ENCODE measurements at regions not wholly inside any gene's neighbourhood (a gene's known extent, or its start where the extent isn't known, plus 50 kb on each side); places are given as distances from the start of the nearest gene placed in this dataset.
A peak's percentile ranks its signal among the peaks of the same experiment; 100 is the strongest.

DNA sequence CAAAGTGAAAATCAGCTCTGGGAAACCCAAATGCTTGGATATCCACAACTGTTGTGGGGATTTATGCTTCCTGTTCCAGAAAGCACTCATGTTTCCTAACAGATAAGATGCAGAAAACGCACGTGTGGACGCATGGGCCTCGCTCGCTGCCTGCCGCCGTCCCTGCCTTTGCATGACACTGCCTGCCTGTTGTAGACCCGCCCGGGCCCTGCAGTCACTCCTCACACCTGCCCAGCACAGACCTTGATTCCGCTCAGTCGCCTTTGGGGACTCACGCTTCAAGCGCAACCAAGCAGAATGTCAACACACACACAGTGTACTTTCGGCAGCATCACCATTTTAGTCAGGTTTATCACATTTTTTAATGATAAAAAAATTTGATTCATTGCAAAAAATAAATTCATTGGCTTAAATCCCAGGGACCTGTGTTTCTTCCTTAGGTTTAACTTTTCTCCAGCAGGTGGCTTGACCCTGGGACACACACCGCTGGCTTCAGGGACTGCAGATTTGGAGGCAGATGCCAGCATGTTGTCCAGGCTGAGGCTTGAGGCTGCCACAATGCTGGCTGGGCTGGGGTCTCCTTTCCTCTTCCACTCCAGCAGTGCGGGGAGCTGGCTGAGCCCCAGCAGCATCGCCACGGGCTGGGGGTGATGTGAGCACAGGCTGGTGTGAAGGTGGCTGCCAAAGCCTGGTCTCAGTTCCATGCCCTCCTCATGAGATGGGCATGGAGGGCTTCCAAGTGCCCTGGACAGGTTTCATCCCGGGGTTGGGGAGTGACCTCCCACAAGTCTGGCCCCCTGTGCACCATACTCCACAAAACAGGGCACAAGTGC, 416.9 kb upstream of the IRX4 start:
- DNase-seq (ENCODE audit: low spot score), result peak; percentile 74

DNA sequence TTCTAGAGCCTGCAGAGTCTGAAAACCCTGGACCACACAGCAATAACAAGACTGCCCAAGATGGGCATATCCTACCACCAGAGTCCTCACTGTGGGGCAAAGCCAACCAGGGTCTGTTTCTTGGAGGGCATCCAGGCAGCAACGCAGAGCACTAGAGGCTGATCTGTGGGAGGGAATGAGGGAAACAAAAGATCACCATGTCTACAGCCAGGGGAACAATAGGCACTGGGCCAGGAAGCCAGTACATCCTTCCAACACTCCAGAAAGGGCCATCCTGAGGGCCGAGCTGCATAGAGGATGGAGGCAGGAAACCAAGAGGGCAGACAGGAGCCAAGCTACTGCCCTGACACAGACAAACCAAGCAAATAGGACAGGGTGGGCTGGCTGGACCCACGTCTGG, 416.1 kb upstream of the IRX4 start:
- peak; percentile 39 for DNase-seq (ENCODE audit: low spot score)

DNA sequence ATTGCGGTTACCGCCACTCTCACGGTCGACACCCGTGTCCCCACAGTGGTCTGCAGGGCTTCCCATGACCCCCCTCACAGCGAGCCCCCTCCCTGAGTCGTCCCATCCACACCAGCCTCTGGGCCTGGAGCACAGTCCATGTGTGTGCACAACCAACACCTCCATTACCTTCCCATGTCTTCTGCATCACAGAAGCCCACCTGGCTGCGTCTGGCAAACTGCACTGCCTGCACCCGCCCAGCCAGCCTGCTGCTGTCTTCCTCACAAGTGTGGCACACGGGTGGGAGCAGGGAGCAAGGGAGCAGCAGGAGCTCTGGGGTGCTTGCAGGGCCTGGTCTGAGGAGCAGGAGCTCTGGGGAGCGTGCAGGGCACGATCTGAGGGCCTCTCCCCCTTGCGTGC, 415.3 kb upstream of the IRX4 start:
- DNase-seq (ENCODE audit: low spot score), result no peak

DNA sequence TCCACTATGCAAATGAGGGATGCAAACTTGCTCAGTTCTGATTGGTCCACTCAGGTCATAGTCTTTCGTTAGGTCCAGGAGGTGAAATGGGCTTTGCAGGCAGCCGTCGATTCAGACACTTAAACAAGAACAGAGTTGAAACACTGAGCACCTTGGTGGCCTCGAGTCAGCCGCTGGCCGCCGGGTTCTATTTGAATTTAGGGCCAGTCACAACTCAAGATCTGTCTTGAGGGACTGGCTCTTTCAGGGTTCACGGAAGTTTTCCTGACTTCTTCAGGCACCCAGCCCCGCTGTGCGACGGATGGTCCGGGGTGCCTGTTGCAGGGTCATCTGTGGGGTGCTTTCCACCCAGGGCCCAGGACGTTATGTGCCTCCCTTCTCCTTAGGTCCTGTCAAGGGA, 412.8 kb upstream of the IRX4 start:
- peak; percentile 88 for DNase-seq (ENCODE audit: low spot score)

DNA sequence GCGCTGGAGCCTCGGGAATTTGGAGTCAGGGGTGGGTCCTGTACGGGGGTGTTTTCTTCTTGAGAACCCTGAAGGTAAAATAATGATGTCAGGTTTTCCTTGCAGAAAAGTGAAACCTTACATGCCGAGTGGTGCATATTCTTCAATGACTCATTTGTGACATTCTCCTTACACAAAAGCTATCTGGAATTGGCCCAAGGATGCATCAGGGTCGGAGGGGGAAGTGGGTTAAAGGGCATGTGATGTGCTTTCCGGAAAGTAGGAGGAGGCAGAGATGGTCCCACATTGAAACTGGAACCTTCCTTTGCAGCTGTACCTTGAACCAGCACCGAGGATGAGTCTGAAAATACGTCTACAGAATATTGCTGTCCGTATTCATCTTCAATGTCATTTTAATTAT, 411.2 kb upstream of the IRX4 start:
- DNase-seq (ENCODE audit: low spot score), result peak; percentile 41

DNA sequence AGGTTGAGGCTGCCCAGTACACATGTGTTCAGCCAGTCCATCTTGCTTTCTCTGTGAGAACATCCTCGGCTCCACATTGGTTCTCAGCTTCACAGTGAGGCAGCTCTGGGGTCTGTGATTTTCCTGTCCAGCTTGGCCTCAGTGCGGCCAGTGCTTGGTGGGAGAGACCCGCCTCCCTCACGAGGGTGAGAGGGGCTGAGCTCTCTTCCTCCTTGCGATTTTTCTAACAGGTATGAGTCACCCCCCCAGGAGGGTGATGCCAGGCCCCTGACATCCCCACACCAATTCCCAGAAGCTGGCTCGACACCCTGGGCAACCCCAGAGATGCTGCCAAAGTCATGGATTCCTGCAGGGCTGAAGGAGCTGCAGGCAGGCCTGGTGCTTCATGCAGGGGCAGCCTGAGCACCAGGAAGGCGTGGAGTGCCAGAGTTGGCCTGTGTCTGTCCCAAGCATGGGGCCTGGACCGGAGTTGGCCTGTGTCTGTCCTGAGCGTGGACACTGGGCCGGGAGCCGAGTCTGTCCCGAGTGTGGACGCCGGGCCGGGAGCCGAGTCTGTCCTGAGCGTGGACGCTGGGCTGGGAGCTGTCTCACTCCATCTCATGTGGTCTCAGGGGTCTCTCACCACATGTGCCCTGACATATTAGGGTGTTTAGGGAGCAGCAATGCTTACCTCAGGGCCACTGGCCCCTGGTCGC, 408.6 kb upstream of the IRX4 start:
- DNase-seq (ENCODE audit: low spot score), result peak; percentile 84

DNA sequence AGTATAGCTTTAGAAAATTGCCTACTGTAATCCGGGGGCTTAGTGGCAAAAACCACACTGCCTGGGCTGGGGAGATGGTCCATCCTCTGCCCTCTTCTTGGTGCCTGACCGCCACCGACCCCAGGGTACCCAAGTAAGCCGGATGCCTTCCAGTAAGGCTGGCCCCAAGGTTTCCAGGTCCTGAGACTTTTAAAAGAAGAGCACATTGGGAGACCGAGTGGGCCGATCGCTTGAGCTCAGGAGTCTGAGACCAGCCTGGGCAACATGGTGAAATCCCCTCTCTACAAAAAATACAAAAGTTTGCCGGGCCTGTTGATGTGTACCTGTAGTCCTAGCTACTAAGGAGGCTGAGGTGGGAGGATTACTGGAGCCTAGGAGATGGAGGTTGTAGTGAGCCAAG, 406.7 kb upstream of the IRX4 start:
- DNase-seq (ENCODE audit: low spot score), result peak; percentile 64

DNA sequence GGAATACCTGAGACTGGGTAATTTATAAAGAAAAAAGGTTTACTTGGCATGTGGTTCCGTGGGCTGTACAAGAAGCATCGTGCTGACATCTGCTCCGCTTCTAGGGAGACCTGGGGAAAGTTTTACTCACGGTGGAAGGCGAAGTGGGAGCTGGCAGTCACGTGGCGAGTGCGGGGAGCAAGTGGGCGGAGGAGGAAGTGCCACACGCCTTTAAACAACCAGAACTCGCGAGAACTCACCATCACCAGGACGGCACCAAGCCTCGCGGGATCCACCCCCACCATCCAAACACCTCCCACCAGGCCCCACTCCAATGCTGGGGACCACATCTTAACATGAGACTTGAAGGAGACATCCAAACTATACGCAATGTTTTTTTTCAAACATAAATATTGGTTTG, 406.2 kb upstream of the IRX4 start:
- peak; percentile 45 for DNase-seq (ENCODE audit: low spot score)

DNA sequence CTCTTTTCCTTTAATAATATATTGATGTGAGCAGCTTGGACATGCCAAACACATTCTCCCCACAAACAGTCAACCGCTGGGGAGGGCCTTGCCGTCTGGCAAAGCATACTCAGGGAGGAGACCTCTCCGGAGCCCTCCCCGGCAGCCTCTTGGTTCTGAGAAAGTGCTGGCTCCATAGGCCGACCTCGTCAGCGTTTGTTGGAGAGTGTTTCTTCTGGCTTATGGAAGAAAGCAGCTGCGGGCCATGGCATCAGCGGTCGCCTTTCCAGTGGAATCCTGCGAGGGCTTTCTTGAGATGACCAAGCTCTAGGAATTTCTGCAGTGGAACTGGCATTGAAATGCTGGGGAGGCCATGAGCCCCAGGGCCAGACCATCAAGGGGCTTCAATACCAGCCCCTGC, 405.7 kb upstream of the IRX4 start:
- DNase-seq (ENCODE audit: low spot score), result peak; percentile 75

DNA sequence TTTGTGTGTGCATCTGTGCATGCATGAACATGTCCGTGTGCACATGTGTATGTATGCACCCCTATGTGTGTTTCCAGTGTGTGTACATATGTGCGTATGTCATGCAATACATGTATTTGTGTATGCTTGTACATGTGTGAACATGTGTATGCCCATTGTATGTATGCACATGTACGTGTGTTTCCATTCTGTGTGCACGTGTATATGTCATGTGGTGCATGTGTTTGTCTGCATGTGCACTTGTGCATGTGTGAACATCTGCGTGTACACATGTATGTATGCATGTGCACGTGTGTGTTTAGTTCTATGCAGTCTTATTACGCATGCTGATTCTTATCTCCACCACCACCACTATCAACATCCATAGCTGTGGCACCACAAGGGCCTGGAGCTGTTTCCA, 403.5 kb upstream of the IRX4 start:
- DNase-seq (ENCODE audit: low spot score), result no peak

DNA sequence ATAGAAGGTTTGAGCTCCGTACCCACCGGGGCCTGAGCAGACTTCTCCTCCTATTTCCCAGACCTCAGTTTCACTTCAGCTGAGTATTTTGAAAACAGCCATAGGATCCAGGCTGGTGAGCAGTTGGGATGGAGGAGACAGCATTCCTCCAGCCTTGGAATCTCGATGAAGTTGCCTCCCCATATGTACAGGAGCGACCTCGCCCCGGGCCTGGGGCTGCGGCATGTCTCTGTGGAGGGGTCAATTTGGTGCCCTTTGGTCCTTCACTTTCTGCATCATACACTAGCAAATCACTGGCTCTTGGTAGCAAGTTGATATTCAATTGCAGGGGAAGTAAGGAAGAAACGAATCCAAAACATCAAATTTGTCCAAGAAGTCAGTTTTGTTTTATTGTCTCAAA, 402.0 kb upstream of the IRX4 start:
- peak; percentile 24 for DNase-seq (ENCODE audit: low spot score)

DNA sequence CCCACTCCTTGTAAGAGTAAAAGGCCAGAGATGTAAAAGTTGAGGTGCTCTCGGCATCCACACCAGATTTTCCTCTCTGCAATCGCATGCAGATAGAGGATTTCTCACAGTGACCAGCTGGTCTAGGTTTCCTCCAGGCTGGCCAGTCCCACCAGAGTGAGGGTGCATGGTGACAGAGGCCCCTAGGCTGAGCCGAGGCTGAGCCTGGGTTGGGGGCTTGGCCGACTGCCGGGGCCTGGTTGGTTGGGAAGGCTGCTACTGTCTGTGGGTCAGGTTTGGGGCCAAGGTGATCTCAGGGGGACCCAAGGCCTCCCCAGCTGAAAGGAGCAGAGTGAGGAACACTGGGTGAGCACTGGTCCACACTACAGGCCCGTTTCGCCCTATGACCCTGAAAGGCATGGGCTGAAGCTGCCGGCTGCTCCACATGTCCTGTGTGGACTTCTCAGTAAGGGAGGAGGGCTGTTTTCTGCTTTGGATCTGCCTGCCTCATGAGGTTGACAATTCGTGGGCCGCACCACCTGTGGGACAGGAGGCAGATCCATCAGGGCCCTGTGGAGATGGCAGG, 400.8 kb upstream of the IRX4 start:
- no peak for DNase-seq (ENCODE audit: low spot score)

DNA sequence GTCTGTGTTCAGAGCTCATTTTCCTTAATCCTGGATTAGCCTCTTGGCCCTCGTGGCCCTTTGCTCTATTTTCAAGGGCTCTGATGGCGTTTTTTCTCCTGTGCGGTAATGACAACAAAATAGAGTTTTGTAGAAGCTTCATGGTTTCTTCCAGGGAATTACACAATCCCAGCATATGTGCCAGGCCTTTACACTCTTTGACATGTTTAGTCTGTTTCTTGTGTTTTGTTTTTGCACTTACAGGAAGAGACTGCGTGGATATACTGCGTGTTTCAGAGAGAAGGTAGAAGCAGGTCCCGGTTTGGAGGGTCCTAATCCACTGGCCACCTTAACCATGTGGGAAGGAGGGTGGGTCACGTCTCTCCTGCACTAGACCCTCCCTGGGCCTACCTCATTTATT, 400.2 kb upstream of the IRX4 start:
- no peak for DNase-seq (ENCODE audit: low spot score)

DNA sequence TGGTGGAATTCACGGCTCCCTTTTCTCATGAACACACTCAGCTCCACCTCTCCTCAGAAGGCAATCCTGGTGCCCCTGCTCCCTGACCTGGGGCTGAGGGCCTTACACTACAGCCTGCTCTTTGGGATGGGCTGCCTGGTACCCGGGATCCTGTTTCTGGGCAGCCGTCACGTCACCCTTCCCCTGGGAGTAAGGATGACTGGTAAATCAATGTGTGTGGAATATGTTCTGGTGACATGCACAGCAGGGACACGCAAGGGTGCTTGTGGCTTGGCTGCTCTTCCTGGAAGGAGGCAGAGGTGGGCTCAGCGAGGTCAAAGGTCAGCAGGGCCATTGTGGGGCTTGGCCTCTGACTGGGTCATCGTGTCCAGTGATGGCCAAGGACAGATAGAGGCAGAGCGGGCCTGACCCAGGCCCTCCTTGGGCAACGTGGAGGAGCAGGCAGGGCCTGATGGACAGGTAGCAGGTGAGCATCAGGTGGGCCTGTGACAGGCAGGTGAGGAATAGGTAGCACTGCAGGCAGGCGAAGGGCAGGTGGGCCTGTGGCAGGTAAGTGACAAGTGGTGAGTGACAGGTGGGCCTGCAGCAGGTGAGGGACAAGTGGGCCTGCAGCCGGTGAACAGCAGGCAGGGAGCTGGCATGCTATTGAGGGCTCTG, 399.4 kb upstream of the IRX4 start:
- no peak for DNase-seq (ENCODE audit: low spot score)

DNA sequence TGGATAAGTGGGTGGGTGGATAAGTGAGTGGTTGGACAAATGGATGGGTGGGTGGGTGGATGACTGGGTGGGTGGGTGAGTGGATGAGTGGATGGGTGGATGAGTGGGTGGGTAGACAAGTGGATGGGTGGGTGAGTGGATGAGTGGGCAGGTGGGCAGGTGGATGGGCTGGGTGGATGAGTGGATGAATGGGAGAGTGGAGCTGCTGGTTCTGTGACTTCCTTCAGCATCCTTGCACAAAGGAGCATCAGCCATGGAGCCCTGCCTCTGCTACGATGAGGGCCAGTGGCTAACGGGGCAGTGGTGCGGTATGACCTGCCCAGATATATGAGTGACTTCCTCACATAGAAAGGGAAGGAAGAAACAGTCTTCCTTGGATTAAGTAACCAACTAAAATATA, 398.7 kb upstream of the IRX4 start:
- no peak for DNase-seq (ENCODE audit: low spot score)

DNA sequence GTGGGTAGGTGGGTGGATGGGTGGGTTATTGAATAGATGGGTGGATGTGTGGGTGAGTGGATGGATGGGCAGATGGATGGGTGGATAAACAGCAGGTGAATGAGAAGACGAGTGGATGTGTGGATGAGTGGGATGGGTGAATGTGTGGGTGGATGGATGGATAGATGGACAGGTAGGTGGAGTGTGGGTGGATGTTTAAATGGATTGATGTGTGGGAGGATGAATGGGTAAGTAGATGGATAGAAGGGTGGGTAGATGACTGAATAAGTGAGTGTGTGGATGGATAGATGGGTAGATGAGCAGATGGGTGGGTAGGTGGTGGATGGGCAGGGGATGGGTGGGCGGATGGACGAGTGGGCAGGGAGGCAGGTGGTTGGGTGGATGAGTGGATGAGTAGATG, 397.6 kb upstream of the IRX4 start:
- no peak for DNase-seq (ENCODE audit: low spot score)

DNA sequence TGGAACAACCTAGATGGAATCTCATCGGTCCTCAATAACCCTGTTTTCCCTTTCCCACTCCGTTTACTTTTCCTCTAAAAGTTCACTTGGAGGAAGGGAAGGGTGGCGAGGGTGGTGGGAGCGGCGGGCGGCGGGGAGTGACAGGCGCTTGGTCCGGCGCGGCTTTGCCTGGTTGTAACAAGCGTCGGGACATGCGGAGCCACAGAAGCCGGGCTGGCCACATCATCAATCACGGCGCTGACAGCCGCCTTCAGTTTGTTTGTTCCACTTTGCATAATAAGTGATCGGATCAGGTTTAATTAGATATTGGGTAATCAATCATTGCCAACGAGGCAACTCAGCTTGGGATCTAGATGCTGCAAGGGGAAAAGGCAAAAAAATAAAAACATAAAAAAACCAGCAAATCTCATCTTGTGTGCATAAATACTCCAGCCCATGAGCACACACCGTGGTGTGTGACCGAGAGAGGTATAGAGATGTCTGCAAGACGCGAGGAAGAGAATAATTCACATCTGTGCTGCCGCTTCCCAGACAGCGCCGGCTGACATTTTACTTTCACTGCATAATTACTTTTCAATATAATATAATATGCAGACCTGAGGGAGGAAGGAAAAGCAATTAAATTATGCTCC, 396.2 kb upstream of the IRX4 start:
- DNase-seq (ENCODE audit: low spot score), result no peak

DNA sequence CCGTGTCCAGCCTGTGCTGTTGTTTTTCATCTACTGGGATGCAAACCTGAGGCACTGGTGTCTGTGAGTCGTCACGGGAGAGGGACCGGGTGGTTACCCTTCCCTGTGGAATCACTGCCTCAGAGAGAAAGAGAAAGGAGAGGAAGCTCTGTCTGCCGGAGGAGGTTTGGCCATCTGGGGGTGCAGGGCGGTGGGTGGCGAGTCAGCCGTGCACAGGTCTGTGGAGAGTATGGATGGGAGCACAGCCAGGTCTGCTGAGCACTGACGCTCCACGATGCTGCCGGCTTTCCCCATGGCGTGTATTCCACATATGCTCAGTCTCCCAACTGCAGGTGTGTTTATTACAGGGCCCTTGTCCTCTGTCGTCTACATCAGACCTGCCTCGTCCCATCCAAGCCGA, 395.2 kb upstream of the IRX4 start:
- DNase-seq (ENCODE audit: low spot score), result no peak

DNA sequence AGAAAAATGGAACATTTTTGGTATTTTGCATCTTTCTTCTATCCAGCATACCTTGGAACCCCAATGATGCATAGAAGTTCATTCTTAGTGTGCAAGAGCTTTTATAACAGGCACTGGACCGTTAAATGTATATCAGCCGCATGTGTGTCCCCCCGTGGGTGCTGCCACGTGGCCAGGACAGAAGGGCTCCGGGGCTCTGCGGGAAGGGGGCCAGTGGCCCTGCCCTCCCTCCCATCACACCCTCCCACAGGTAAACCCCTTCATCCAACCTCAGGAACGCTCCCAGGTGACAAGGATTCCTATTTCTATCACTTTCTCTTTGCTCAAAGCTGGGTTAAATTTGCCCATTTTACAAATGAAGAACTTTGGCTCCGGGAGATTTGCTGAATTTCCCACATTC, 393.4 kb upstream of the IRX4 start:
- peak; percentile 20 for DNase-seq (ENCODE audit: low spot score)

DNA sequence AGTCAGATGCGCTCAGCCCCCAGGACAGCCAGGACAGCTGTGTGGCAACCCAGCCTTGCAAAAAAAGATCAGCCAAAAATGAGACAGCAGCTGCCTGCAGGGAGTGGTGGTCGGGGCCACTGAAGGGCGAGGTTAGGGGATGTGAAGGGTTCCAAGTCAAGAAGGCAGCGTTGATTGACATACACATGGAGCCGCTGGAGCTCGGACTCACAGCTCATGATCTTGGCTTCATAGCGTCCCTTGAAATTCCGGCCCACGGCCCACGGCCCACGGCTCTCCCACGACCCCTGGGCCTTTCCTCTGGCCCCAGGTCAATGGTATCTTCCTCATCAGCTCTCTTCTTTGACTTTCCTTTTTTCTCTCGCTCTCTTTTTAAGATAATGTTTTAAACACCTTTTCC, 390.0 kb upstream of the IRX4 start:
- peak; percentile 85 for DNase-seq (ENCODE audit: low spot score)

DNA sequence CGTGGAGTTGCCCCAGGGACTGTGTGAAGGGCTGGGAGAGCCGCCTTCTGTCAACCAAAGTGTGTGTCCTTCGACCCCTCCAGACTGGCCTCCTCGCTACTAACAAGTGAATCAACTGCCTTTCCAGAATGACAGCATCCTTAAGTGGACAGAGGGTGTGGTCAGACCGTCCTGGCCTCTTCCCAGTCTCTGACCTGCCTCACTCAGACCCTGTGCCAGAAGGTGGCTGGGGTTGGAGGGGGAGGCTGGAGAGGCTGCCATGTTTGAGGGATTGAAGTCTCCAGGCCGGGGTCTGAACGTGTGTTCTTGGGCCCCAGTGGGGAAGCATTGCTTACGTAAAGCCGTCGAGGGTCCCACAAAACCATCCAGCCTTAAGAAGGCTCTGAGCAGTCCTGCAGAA, 389.3 kb upstream of the IRX4 start:
- no peak for DNase-seq (ENCODE audit: low spot score)

DNA sequence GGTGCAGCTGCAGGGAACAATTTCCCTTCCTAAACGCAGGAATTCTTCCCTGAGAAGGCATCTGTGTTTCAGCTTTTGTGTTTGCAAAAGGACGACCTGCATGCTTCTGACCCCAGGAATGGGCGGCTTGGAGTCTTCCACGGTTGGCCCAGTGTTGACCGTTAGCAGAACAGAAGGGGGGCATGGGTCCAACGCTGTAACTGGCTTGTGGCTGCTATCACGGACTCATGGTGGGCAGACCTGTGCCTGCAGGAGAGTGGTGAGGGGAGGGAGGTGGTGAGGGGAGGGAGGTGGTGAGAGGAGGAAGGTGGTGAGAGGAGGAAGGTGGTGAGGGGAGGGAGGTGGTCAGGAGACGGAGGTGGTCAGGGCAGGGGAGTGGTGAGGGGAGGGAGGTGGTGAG, 388.6 kb upstream of the IRX4 start:
- no peak for DNase-seq (ENCODE audit: low spot score)
